HG02973 (cell line): ENCODE measurements at regions not wholly inside any gene's neighbourhood (a gene's known extent, or its start where the extent isn't known, plus 50 kb on each side); places are given as distances from the start of the nearest gene placed in this dataset.
"Not testable (repeated sequence)": the region's sequence is repeated elsewhere in the genome, so short reads cannot be mapped to it uniquely, and the experiment has no call there.

ENCODE experiments used
- ATAC-seq: cut with Tn5 transposase; IDR thresholded peaks from one replicate; pipeline ENCODE4 v1.9.1; 2021; ENCODE audit warnings: moderate library complexity; ENCODE audit not compliant: unreplicated experiment

DNA sequence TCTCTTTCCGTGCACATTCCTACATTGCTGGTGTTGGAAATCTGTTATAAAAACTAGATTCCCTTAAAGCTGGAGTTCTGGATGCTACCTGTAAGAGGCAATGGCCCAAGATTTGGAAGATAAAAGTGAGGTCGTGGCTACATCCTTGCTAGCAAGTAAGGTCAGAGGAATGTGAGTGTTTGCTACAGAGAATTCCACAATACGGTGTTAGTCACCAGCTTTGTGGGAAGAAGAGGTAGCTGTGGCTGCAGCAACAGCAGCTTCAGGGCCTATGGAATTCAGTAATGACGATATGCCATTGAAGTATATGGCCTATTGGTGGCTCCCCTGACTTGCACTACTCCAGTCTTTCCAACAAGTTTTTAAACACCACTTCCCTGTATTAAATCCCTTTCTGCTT is 227.7 kb upstream of the TMEM260 start:
- no peak for ATAC-seq

DNA sequence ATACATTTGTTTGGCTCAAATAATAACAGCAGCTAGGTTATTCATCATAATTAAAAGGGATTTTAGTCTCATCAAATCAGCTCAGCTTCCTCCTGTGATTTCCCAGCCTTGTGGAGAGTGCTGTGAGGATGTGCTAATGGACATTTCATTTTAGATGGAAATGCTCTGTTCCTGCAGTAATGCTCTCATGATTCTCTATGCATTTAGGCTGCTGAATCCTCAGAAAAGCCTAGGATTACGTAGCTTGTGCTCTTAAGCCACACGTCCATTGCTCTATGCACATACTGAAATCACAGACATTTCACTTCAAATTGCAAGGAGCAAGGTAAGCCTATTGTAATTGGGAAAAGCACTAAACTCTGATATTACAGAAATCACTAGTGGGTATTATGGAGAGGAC is 226.6 kb upstream of the TMEM260 start:
- no peak for ATAC-seq

DNA sequence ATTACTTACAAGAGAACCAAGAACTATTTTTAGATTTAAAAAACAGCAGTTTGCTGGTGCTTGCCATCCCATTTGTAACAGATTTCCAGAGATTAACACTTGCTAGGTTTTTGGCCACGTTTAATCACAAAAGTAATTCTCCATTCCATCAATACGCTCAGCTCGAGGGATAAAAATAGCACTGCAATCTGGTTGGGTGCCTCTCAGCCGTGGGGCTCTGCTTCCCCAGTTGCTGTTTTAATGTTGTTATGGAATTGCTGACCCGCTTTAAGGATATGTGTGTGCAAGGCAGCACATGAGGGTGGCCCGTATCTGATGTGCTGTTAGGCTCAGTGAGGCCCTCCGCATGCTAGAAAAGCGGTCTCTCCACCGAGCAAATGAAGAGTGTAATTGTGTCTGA is 222.2 kb upstream of the TMEM260 start:
- ATAC-seq = no peak

DNA sequence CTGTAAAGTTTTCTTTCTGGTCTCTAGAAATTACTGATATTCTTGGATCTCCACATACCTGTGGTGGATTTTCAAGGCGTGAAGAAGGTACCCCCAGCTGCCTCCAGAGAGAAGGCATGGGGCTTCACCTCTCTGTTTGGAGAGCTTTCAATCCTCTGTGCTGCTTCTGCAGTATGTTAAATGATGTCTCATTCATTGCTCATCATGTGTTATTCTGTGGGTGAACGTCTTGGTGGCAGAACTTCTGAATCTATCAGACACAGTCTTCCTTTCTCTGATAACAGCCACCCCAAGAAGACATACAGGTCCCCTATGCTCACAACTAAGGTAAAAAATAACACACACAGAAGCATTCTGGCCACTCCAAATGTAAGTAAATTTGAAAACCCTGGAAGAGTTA is 221.3 kb upstream of the TMEM260 start:
- no peak for ATAC-seq

DNA sequence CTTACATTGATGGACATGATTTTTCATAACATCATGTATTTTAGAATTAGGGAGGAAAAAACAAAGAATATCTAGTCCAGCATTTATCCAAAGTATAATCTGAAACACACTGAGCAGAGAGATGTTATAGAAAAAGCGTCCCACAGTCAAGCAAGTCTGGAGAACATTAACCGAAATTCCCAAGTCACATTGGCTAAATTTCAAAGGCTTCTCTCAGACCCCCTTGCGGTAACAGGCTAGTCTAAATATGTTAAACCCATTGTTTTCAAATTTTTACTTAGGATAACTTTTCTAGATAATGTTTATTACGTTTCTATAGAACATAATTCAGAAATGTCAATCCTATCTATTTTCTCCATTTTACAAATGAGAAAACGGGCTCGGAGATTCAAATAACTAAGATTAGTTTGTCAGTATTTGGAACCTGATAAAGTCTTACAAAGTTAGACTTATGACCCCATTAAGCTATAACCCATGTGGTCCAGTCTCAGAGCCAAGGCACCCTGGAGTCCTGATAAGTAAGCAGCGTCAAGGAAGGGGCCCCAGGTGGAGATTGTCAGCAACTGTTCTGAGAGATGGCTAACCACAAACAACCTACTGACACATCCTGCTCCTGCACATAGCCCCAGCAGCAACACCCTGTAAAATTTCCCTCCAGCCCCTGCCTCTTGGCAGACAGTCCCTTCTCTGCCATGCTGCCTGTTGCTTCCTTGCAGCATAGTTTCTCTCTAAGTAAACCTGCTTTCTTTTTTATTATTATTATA is 220.6 kb upstream of the TMEM260 start:
- ATAC-seq = peak; percentile 67

DNA sequence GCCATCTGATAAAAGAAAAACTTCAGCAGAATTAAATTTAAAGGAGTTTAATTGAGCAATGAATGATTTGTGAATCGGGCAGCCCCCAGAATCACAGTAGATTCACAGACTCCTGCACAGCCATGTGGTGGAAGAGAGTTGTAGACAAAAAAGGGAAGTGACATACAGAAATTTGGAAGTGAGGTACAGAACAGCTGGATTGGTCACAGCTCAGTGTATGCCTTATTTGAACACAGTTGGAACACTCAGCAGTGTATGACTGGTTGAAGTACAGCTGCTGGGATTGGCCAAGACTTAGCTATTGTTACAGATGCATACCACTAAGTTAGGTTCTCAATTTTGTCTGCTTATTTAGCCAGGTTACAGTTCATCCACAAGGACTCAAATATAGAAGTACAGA is 213.9 kb upstream of the TMEM260 start:
- not testable (repeated sequence) for ATAC-seq

- ATAC-seq = no peak
Measured at GRCh38 chr14:56367416-56367815, 212.2 kb upstream of the TMEM260 start.

- no peak for ATAC-seq
Measured at GRCh38 chr14:56371737-56372136, 207.9 kb upstream of the TMEM260 start.

- ATAC-seq = no peak
Measured at GRCh38 chr14:56374421-56374820, 205.2 kb upstream of the TMEM260 start.

DNA sequence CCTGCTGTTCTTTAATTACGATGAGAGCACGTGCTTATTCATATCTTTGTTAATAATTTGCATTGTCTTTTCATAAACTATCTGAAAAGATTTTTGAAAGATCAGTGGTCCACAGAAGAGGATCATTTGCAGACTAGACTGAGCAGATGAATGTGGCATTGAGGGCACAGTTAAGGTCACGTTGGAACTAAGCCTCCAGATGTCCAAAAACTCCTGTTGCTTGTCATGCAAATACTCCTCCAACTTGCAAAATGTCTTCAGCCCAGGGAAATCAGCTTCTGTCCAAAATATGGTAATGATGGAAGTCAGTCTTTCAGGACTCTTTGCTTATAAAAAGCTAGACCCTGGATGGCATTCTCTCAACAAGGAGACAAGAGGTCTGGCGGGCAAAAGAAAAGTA is 201.6 kb upstream of the TMEM260 start:
- ATAC-seq = no peak

- no peak for ATAC-seq
Measured at GRCh38 chr14:56378475-56378877, 201.1 kb upstream of the TMEM260 start.

DNA sequence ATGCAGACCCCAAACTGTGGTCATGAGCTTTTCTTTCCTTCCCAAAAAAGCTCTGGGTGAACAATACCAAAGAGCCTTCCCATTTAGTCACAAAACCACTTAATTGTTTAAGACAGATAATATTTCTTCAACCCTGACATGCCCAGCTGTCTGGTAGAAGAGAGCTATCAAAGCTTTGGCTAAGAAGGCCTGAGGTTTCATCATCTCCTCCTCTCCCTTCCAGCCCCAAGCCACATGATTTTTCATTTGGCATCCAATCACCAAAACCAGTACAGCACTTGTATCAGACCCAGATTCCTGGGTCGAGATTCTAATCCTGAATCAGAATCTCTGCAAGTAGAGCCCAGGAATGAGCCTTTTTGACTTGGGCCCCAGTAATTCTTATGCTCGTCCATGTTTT is 199.6 kb upstream of the TMEM260 start:
- no peak for ATAC-seq

GRCh38 chr14:56386024-56386423 is 193.6 kb upstream of the TMEM260 start:
- no peak for ATAC-seq

DNA sequence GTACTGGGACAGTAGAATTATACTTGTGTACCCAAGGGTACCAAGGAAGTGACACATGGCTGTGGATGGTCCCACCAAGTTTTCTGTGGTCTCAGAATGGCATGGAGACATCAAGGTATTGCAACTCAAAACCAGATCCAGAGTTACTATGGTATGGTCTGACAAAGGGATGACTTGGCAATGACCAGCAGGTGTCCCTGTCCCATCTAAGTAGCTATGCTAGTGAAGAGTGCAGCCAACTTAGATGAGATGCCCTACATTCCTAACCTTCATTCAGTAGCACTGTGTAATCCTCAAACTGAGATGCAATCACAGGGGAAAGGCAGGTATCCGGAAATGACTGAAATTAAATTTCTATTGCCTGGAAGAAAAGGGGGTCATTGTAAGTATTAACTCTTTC is 188.7 kb upstream of the TMEM260 start:
- ATAC-seq = no peak

GRCh38 chr14:56394826-56395530 is 184.6 kb upstream of the TMEM260 start:
- no peak for ATAC-seq

- no peak for ATAC-seq
Measured at GRCh38 chr14:56400109-56400825, 179.3 kb upstream of the TMEM260 start.

- no peak for ATAC-seq
Measured at GRCh38 chr14:56412468-56413434, 166.8 kb upstream of the TMEM260 start.

DNA sequence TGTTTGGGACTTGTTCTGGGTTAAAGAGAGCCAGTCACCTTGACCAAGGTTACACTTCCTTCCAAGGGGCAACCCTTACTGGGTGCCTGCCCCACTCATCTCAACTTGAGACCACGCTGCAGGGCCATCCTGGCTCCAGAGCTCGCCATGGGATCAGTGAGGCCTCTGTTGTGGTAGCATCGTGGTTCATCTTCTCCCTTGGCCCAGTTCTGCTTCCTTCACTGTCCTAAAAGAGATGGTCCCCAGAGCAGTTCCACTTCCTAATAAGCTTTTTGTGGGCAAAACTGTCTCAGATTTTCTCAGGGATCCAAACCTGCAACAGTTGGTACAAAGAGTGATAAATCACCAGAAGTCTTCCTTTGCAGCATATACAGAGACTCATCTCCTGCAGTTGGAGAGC is 165.9 kb upstream of the TMEM260 start:
- ATAC-seq = no peak

- ATAC-seq = no peak
Measured at GRCh38 chr14:56414236-56414635, 165.4 kb upstream of the TMEM260 start.

GRCh38 chr14:56416213-56416612 is 163.4 kb upstream of the TMEM260 start:
- no peak for ATAC-seq

DNA sequence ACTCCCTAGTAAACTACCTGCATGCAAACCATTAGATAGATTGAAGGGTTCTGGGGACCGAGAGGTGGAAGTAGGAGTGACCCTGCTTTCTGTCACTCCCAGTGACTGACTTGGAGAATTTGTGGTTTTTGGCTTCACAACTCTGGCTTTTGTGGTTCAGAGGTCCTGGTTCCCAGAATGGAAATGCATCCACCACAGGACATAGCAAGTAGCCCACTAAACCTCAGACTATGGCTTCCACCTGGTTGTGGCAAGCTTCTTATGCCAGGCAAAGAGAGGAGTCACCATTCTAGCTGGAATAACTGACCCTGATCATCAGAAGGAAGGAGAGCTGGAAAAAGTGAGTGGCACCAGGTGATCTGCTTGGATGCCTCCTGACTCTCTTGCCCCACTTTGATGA is 162.4 kb upstream of the TMEM260 start:
- no peak for ATAC-seq
